ENCODE measurements at regions not wholly inside any gene's neighbourhood (a gene's known extent, or its start where the extent isn't known, plus 50 kb on each side); places are given as distances from the start of the nearest gene placed in this dataset.

DNA sequence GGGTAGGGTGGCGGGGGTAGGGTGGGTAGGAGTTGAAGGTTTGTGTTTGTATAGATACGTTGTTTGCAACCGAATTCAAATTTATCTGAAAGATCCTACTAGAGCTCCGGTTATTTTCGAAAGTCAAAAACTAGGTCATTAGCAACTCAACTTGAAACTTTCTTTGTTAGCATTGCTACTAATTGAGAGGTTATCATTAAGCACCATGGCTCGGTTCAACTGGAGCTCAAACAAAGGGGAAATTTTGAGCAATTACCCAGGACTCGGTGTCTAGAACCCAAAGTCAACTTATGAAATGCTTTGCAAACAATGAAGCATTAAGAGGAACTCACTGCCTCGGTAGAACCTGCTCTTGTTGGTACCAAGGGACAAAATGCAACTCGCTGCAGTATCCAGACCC, 207.7 kb downstream of the BCAT1 start:
- ChIA-PET CTCF (no interaction called here), POLR2A (no interaction called here)
- Mint-ChIP-seq H3K27me3 (ENCODE audit: low read depth) (no peaks in the 10 kb centered on the region), H3K4me3 (no peak overlapping the region), H3K9me3 (no peaks in the 10 kb centered on the region), H3K36me3 (no peaks in the 10 kb centered on the region), H3K27ac (no peak overlapping the region), H3K4me1 (peaks cover 25% of the 10 kb centered on the region)
- DNase-seq (ENCODE audit: low spot score) (no peak), ATAC-seq (no peak)
- TF ChIP-seq ZNF138 (CRISPR knock-in tag; conservative IDR thresholded peaks at IDR 0.05), result no peak
- TF ChIP-seq, protein P1, sequence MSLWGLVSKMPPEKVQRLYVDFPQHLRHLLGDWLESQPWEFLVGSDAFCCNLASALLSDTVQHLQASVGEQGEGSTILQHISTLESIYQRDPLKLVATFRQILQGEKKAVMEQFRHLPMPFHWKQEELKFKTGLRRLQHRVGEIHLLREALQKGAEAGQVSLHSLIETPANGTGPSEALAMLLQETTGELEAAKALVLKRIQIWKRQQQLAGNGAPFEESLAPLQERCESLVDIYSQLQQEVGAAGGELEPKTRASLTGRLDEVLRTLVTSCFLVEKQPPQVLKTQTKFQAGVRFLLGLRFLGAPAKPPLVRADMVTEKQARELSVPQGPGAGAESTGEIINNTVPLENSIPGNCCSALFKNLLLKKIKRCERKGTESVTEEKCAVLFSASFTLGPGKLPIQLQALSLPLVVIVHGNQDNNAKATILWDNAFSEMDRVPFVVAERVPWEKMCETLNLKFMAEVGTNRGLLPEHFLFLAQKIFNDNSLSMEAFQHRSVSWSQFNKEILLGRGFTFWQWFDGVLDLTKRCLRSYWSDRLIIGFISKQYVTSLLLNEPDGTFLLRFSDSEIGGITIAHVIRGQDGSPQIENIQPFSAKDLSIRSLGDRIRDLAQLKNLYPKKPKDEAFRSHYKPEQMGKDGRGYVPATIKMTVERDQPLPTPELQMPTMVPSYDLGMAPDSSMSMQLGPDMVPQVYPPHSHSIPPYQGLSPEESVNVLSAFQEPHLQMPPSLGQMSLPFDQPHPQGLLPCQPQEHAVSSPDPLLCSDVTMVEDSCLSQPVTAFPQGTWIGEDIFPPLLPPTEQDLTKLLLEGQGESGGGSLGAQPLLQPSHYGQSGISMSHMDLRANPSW (CRISPR knock-in tag; conservative IDR thresholded peaks at IDR 0.05; ENCODE audit: low read depth), result no peak
- no peak for TF ChIP-seq IRF2 (CRISPR knock-in tag; IDR thresholded peaks at IDR 0.05; ENCODE audit: borderline replicate concordance, low read depth)
- no peak for TF ChIP-seq SP1 (CRISPR knock-in tag; conservative IDR thresholded peaks at IDR 0.05)
- no peak for TF ChIP-seq EMX1 (CRISPR knock-in tag; IDR thresholded peaks at IDR 0.05)
- no peak for TF ChIP-seq GRHL2 (CRISPR knock-in tag; IDR thresholded peaks at IDR 0.05; ENCODE audit: insufficient replicate concordance, severe bottlenecking)
- TF ChIP-seq TEAD4 (CRISPR knock-in tag; IDR thresholded peaks at IDR 0.05), result no peak
- TF ChIP-seq, protein P2, sequence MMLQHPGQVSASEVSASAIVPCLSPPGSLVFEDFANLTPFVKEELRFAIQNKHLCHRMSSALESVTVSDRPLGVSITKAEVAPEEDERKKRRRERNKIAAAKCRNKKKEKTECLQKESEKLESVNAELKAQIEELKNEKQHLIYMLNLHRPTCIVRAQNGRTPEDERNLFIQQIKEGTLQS (CRISPR knock-in tag; conservative IDR thresholded peaks at IDR 0.05), result no peak
- TF ChIP-seq ATF1 (CRISPR knock-in tag; IDR thresholded peaks at IDR 0.05), result no peak
- TF ChIP-seq, protein P3, sequence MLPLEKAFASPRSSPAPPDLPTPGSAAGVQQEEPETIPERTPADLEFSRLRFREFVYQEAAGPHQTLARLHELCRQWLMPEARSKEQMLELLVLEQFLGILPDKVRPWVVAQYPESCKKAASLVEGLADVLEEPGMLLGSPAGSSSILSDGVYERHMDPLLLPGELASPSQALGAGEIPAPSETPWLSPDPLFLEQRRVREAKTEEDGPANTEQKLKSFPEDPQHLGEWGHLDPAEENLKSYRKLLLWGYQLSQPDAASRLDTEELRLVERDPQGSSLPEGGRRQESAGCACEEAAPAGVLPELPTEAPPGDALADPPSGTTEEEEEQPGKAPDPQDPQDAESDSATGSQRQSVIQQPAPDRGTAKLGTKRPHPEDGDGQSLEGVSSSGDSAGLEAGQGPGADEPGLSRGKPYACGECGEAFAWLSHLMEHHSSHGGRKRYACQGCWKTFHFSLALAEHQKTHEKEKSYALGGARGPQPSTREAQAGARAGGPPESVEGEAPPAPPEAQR (CRISPR knock-in tag; IDR thresholded peaks at IDR 0.05), result no peak
- TF ChIP-seq, protein P4, sequence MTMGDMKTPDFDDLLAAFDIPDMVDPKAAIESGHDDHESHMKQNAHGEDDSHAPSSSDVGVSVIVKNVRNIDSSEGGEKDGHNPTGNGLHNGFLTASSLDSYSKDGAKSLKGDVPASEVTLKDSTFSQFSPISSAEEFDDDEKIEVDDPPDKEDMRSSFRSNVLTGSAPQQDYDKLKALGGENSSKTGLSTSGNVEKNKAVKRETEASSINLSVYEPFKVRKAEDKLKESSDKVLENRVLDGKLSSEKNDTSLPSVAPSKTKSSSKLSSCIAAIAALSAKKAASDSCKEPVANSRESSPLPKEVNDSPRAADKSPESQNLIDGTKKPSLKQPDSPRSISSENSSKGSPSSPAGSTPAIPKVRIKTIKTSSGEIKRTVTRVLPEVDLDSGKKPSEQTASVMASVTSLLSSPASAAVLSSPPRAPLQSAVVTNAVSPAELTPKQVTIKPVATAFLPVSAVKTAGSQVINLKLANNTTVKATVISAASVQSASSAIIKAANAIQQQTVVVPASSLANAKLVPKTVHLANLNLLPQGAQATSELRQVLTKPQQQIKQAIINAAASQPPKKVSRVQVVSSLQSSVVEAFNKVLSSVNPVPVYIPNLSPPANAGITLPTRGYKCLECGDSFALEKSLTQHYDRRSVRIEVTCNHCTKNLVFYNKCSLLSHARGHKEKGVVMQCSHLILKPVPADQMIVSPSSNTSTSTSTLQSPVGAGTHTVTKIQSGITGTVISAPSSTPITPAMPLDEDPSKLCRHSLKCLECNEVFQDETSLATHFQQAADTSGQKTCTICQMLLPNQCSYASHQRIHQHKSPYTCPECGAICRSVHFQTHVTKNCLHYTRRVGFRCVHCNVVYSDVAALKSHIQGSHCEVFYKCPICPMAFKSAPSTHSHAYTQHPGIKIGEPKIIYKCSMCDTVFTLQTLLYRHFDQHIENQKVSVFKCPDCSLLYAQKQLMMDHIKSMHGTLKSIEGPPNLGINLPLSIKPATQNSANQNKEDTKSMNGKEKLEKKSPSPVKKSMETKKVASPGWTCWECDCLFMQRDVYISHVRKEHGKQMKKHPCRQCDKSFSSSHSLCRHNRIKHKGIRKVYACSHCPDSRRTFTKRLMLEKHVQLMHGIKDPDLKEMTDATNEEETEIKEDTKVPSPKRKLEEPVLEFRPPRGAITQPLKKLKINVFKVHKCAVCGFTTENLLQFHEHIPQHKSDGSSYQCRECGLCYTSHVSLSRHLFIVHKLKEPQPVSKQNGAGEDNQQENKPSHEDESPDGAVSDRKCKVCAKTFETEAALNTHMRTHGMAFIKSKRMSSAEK (CRISPR knock-in tag; IDR thresholded peaks at IDR 0.05; ENCODE audit: borderline replicate concordance), result no peak
- TF ChIP-seq, protein P5, sequence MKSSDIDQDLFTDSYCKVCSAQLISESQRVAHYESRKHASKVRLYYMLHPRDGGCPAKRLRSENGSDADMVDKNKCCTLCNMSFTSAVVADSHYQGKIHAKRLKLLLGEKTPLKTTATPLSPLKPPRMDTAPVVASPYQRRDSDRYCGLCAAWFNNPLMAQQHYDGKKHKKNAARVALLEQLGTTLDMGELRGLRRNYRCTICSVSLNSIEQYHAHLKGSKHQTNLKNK (CRISPR knock-in tag; IDR thresholded peaks at IDR 0.05), result no peak
- TF ChIP-seq ZNF232 (CRISPR knock-in tag; IDR thresholded peaks at IDR 0.05), result no peak
- TF ChIP-seq, protein P6, sequence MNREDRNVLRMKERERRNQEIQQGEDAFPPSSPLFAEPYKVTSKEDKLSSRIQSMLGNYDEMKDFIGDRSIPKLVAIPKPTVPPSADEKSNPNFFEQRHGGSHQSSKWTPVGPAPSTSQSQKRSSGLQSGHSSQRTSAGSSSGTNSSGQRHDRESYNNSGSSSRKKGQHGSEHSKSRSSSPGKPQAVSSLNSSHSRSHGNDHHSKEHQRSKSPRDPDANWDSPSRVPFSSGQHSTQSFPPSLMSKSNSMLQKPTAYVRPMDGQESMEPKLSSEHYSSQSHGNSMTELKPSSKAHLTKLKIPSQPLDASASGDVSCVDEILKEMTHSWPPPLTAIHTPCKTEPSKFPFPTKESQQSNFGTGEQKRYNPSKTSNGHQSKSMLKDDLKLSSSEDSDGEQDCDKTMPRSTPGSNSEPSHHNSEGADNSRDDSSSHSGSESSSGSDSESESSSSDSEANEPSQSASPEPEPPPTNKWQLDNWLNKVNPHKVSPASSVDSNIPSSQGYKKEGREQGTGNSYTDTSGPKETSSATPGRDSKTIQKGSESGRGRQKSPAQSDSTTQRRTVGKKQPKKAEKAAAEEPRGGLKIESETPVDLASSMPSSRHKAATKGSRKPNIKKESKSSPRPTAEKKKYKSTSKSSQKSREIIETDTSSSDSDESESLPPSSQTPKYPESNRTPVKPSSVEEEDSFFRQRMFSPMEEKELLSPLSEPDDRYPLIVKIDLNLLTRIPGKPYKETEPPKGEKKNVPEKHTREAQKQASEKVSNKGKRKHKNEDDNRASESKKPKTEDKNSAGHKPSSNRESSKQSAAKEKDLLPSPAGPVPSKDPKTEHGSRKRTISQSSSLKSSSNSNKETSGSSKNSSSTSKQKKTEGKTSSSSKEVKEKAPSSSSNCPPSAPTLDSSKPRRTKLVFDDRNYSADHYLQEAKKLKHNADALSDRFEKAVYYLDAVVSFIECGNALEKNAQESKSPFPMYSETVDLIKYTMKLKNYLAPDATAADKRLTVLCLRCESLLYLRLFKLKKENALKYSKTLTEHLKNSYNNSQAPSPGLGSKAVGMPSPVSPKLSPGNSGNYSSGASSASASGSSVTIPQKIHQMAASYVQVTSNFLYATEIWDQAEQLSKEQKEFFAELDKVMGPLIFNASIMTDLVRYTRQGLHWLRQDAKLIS (CRISPR knock-in tag; IDR thresholded peaks at IDR 0.05; ENCODE audit: borderline replicate concordance), result no peak
- TF ChIP-seq ZNF671 (CRISPR knock-in tag; IDR thresholded peaks at IDR 0.05), result no peak
- no peak for TF ChIP-seq TCF7 (CRISPR knock-in tag; IDR thresholded peaks at IDR 0.05; ENCODE audit: low read depth)
- TF ChIP-seq MXD4 (CRISPR knock-in tag; IDR thresholded peaks at IDR 0.05; ENCODE audit: borderline replicate concordance), result no peak

Measured in WTC11 (cell line).